Transverse colon (tissue), 4 donors: ENCODE measurements at regions not wholly inside any gene's neighbourhood (a gene's known extent, or its start where the extent isn't known, plus 50 kb on each side); places are given as distances from the start of the nearest gene placed in this dataset.

Source experiments
- DNase-seq: peaks from one replicate; pipeline ENCODE4 v3.0.0-alpha.2; 2019
- H3K27ac ChIP-seq, 4 donors: fragments of 200-600 bp; sonication (generic); 2 replicates each; pipeline ENCODE4 v1.5.1; 2016 to 2018; ENCODE audit warnings: inconsistent platforms in 4 of 4
- H3K27me3 ChIP-seq: fragments of 200-600 bp; sonication (generic); 2 replicates; pipeline ENCODE4 v1.5.1; 2017; ENCODE audit warnings: inconsistent platforms
- H3K36me3 ChIP-seq, 4 donors: fragments of 200-600 bp; sonication (generic); 2 replicates each; pipeline ENCODE4 v1.5.1; 2017 to 2019; ENCODE audit warnings: inconsistent platforms in 4 of 4
- H3K4me1 ChIP-seq, 4 donors: fragments of 200-600 bp; sonication (generic); 2 replicates each; pipeline ENCODE4 v1.5.1; 2017 to 2020; ENCODE audit warnings: inconsistent platforms in 4 of 4
- H3K4me3 ChIP-seq, 4 donors: fragments of 200-600 bp; sonication (generic); 1 replicate in 1 of 4; 2 replicates in 3 of 4; pipeline versions ENCODE4 v1.5.1 to v1.6.1; 2017 to 2019; ENCODE audit warnings: inconsistent platforms in 4 of 4
- H3K9me3 ChIP-seq, 2 donors: fragments of 200-600 bp; sonication (generic); 2 replicates each; pipeline ENCODE4 v1.5.1; 2017 to 2019; ENCODE audit warnings: inconsistent platforms in 2 of 2
- CTCF ChIP-seq, 5 experiments: fragments of 200-600 bp in 3 of 5; fragments of 450-650 bp in 2 of 5; sonication (generic) in 3 of 5; IDR thresholded peaks; 1 replicate in 2 of 5; 2 replicates in 3 of 5; pipeline ENCODE4 v1.5.1; 2016 to 2017; ENCODE audit warnings: antibody characterized with exemption in 5 of 5, inconsistent platforms in 3 of 5, mild to moderate bottlenecking in 2 of 5, moderate library complexity in 1 of 5
- EP300 ChIP-seq: sonication (generic); formaldehyde crosslinking; IDR thresholded peaks from one replicate; pipeline ENCODE4 v1.6.1; 2017; ENCODE audit warnings: antibody characterized with exemption, low read depth
- POLR2A ChIP-seq: fragments of 450-650 bp; IDR thresholded peaks from one replicate; pipeline ENCODE4 v1.6.1; 2016; ENCODE audit warnings: antibody characterized with exemption, mild to moderate bottlenecking, moderate library complexity
- POLR2AphosphoS5 ChIP-seq, 3 donors: sonication (generic); formaldehyde crosslinking; IDR thresholded peaks; one replicate each; pipeline ENCODE4 v1.6.1; 2016; ENCODE audit warnings: antibody characterized with exemption in 3 of 3
- WGBS, 2 donors: methylation state at CpG; one replicate each; pipeline ENCODE4 v1.1.5; 2018; ENCODE audit warnings: low coverage in 1 of 2; 5-methylcytosine and 5-hydroxymethylcytosine counted together
- in situ Hi-C, 4 donors: fragments of 200-750 bp; cut with MboI; loops; one replicate each; pipeline versions ENCODE4 v1.15.0 to v1.15.1; 2017; ENCODE audit warnings: low sequenced_read_pairs in 3 of 4, low pct_ligation_motif_present in 1 of 4, low pct_unique_long_range_greater_than_20kb in 1 of 4
- intact Hi-C: fragments of 100-400 bp; cut with DNase I; formaldehyde crosslinking; loops from one replicate; pipeline ENCODE4 v1.15.1; 2023; ENCODE audit warnings: low total_unique reads

GRCh38 chr13:78376822-78377221 is 226.5 kb downstream of the POU4F1 start:
- H3K4me1 ChIP-seq: no peaks in the 10 kb centered on the region
- intact Hi-C loops: no loop called here

GRCh38 chr13:78376033-78376432 is 227.3 kb downstream of the POU4F1 start:
- Histone ChIP-seq H3K36me3 (no peaks in the 10 kb centered on the region), H3K4me1 (no peaks in the 10 kb centered on the region), H3K27ac (no peak overlapping the region), H3K4me3 (no peak overlapping the region), H3K9me3 (no peaks in the 10 kb centered on the region), H3K27me3 (no peaks in the 10 kb centered on the region)
- in situ Hi-C loops (no loop called here), intact Hi-C loops (no loop called here)
- 61 to 63% methylated on average over 2 of the region's 2 CpGs for WGBS, 2 donors
- no peak for DNase-seq
- no peak for TF ChIP-seq POLR2A
- TF ChIP-seq POLR2AphosphoS5 (IDR thresholded peaks at IDR 0.05): no peak
- no peak for TF ChIP-seq EP300
- no peak for TF ChIP-seq CTCF (IDR thresholded peaks at IDR 0.05)

More at GRCh38 chr13:78376822-78377221, 226.5 kb downstream of the POU4F1 start:
- 59 to 64% methylated on average over 4 of the region's 4 CpGs for WGBS, 2 donors
- Histone ChIP-seq H3K4me3 (no peak overlapping the region), H3K27me3 (no peaks in the 10 kb centered on the region), H3K36me3 (no peaks in the 10 kb centered on the region), H3K27ac (no peak overlapping the region), H3K9me3 (no peaks in the 10 kb centered on the region)
- no peak for TF ChIP-seq POLR2A
- no peak for TF ChIP-seq EP300
- TF ChIP-seq CTCF (IDR thresholded peaks at IDR 0.05): no peak
- no peak for TF ChIP-seq POLR2AphosphoS5 (IDR thresholded peaks at IDR 0.05)
- in situ Hi-C loops: no loop called here
- no peak for DNase-seq

GRCh38 chr13:78372581-78372980 is 230.8 kb downstream of the POU4F1 start:
- no peak overlapping the region for H3K4me3 ChIP-seq
- no peaks in the 10 kb centered on the region for H3K27me3 ChIP-seq
- DNase-seq: no peak
- intact Hi-C loops: no loop called here
- H3K36me3 ChIP-seq: no peaks in the 10 kb centered on the region
- 58 to 60% methylated on average over 3 of the region's 3 CpGs for WGBS, 2 donors
- H3K9me3 ChIP-seq: no peaks in the 10 kb centered on the region
- no peak overlapping the region for H3K27ac ChIP-seq
- TF ChIP-seq CTCF (IDR thresholded peaks at IDR 0.05) (no peak), POLR2AphosphoS5 (IDR thresholded peaks at IDR 0.05) (no peak), EP300 (no peak), POLR2A (no peak)
- H3K4me1 ChIP-seq: no peaks in the 10 kb centered on the region
- in situ Hi-C loops: no loop called here

- TF ChIP-seq POLR2A: no peak
- no peak for TF ChIP-seq EP300
- no peak for TF ChIP-seq POLR2AphosphoS5 (IDR thresholded peaks at IDR 0.05)
- no peak for TF ChIP-seq CTCF (IDR thresholded peaks at IDR 0.05)
- in situ Hi-C loops (no loop called here), intact Hi-C loops (no loop called here)
- Histone ChIP-seq H3K9me3 (no peaks in the 10 kb centered on the region), H3K36me3 (no peaks in the 10 kb centered on the region), H3K27ac (no peak overlapping the region), H3K4me1 (no peaks in the 10 kb centered on the region), H3K27me3 (no peaks in the 10 kb centered on the region), H3K4me3 (no peak overlapping the region)
- 63 to 79% methylated on average over 2 of the region's 2 CpGs for WGBS, 2 donors
- DNase-seq: no peak
Observed at GRCh38 chr13:78370231-78370630, 233.1 kb downstream of the POU4F1 start.
